ENCODE measurements at regions not wholly inside any gene's neighbourhood (a gene's known extent, or its start where the extent isn't known, plus 50 kb on each side); places are given as distances from the start of the nearest gene placed in this dataset.

DNA sequence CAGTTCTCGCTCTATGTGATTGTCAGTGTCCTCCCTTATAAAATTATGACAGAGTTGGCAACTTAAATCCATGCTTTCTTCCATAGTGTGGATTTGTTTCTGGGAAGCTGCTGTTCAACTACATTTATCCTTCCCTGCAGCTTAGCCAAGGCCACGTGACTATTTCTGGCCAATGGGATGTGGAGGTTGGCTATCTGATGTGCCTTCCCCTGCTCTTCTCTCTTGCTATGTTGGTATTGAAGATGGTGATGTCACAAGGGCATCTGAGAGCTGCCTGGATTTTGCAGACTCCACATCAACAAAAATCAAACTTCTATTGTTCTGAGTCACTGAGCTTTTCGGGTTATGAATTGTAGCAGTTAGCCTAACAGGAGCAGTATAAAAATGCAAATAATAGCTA, 164.9 kb upstream of the RHOBTB1 start:
- Mint-ChIP-seq H3K4me1 (ENCODE audit: low read depth) (no peaks in the 10 kb centered on the region), H3K36me3 (ENCODE audit: insufficient read depth in 2 of 2) (no peaks in the 10 kb centered on the region), H3K27me3 (ENCODE audit: low read depth) (peaks cover 9% of the 10 kb centered on the region), H3K27ac (no peak overlapping the region), H3K4me3 (no peak overlapping the region), H3K9me3 (no peaks in the 10 kb centered on the region)
- ATAC-seq (replicated peaks in 1 of 2) (no peak), DNase-seq (no peak)

DNA sequence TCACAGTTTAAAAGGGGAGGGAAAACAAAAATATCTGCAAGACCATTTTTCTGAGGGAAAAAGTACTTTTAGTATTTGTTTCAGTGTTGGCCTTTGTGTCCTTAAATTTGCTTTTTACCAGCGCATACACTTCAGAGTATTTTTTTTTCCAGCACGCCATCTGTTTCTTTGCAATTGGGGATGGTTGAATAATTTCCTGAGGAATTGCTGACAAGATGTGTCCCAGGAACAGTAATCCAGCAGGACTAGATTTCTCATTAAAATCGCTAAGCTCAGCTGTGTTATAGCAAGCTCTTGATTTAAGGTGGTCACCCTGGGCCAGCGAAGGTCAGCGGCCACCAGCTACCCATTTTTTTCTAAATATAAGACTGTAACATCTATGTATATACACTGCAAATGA, 156.9 kb upstream of the RHOBTB1 start:
- no peaks in the 10 kb centered on the region for H3K36me3 Mint-ChIP-seq (ENCODE audit: insufficient read depth in 2 of 2)
- peaks cover 13% of the 10 kb centered on the region for H3K27me3 Mint-ChIP-seq (ENCODE audit: low read depth)
- no peaks in the 10 kb centered on the region for H3K4me1 Mint-ChIP-seq (ENCODE audit: low read depth)
- no peak for DNase-seq
- no peak overlapping the region for H3K4me3 Mint-ChIP-seq
- H3K9me3 Mint-ChIP-seq: no peaks in the 10 kb centered on the region
- ATAC-seq (replicated peaks in 1 of 2): no peak
- no peak overlapping the region for H3K27ac Mint-ChIP-seq

DNA sequence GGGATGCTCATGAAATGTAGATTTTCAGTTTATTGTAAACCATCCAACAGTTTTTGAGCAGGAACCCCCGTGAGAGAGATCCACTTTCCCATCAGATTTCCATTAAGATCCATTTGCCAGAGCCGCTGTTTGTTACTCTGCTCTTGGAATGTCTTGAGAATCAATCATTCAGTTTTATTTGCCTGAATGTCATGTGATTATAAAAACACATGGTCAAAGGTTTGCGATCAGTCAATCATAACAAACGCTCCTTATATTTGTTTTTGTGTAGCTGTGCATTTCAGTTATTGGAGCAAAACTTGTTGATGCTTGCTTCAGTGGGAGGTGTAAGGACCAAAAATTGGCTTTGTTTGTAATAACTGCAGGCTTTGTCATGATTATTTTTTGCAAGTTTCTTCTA, 155.8 kb upstream of the RHOBTB1 start:
- Mint-ChIP-seq H3K4me1 (ENCODE audit: low read depth) (no peaks in the 10 kb centered on the region), H3K36me3 (ENCODE audit: insufficient read depth in 2 of 2) (no peaks in the 10 kb centered on the region), H3K27ac (no peak overlapping the region), H3K4me3 (no peak overlapping the region), H3K9me3 (no peaks in the 10 kb centered on the region), H3K27me3 (ENCODE audit: low read depth) (peaks cover 12% of the 10 kb centered on the region)
- ATAC-seq (replicated peaks in 1 of 2): no peak
- DNase-seq: no peak

DNA sequence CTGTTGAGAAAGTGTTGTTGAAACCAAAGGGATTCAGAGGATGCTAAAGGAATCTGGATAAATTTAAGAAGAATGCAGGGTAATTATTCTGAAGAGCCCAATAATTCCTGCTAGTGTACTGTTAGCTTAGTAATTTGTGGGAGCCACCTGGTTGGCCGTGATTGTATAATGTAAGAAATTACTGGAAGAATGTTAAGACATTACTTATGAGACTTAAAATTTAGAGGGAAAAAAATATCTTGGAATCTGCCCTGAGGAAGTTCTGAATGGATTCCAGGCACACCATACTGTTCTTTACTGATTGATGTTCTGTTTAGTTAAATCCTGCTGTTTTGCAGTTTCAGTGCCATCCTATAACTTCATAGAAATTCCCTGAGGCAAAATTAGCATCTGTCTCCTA, 155.0 kb upstream of the RHOBTB1 start:
- Mint-ChIP-seq H3K9me3 (no peaks in the 10 kb centered on the region), H3K4me3 (no peak overlapping the region), H3K36me3 (ENCODE audit: insufficient read depth in 2 of 2) (no peaks in the 10 kb centered on the region), H3K27me3 (ENCODE audit: low read depth) (peaks cover 12% of the 10 kb centered on the region), H3K27ac (no peak overlapping the region), H3K4me1 (ENCODE audit: low read depth) (no peaks in the 10 kb centered on the region)
- DNase-seq (no peak), ATAC-seq (replicated peaks in 1 of 2) (no peak)

GRCh38 chr10:61097026-61097425, 153.0 kb upstream of the RHOBTB1 start:
- Mint-ChIP-seq H3K9me3 (no peaks in the 10 kb centered on the region), H3K27ac (no peak overlapping the region), H3K36me3 (ENCODE audit: insufficient read depth in 2 of 2) (no peaks in the 10 kb centered on the region), H3K4me1 (ENCODE audit: low read depth) (no peaks in the 10 kb centered on the region), H3K4me3 (no peak overlapping the region), H3K27me3 (ENCODE audit: low read depth) (peaks cover 12% of the 10 kb centered on the region)
- ATAC-seq (replicated peaks in 1 of 2) (no peak), DNase-seq (no peak)

DNA sequence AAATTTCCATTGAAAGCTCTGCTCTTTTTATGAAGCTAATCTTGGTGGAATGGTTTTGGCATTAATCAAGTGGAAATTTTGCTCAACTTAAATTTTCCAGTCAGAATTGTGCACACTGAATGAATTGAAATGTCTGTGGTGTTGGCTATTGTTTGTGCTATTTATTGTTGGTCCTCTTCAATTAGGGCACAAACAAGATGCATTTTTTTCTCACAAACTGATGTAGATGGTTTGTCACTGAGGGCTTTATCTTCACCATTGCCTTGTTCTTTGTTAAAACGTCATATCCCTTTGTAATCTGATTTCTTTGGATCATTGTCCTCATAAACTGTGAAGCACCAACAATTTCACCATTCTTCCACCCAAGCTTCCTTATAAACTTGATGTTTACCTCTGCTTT, 152.1 kb upstream of the RHOBTB1 start:
- no peak for DNase-seq
- Mint-ChIP-seq H3K9me3 (no peaks in the 10 kb centered on the region), H3K4me3 (no peak overlapping the region), H3K27ac (no peak overlapping the region), H3K27me3 (ENCODE audit: low read depth) (peaks cover 6% of the 10 kb centered on the region), H3K36me3 (ENCODE audit: insufficient read depth in 2 of 2) (no peaks in the 10 kb centered on the region), H3K4me1 (ENCODE audit: low read depth) (no peaks in the 10 kb centered on the region)
- ATAC-seq (replicated peaks in 1 of 2): no peak

DNA sequence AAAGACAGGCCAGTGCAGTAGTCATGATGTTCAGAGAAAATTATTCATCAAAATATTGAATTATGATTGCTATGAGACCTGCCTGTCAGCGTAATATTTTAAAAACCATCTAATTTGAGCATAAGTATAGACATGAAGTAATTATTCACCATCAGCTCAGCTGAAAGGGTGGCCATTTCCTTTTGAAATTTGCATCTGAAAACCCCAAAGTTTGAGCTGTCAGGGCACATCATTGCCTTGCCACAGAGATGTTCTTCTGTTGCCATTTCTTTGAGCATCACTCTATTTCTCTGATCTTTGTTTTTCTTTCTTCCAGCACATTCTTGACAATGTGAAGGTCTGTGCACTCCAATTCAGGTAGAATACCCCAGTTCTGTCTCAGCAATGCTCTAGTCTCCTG, 147.5 kb upstream of the RHOBTB1 start:
- Mint-ChIP-seq H3K4me1 (ENCODE audit: low read depth) (no peaks in the 10 kb centered on the region), H3K27ac (no peak overlapping the region), H3K4me3 (no peak overlapping the region), H3K36me3 (ENCODE audit: insufficient read depth in 2 of 2) (no peaks in the 10 kb centered on the region), H3K27me3 (ENCODE audit: low read depth) (peaks cover 1% of the 10 kb centered on the region), H3K9me3 (no peaks in the 10 kb centered on the region)
- ATAC-seq (replicated peaks in 1 of 2): no peak
- no peak for DNase-seq

- ATAC-seq (replicated peaks in 1 of 2) (no peak), DNase-seq (no peak)
- Mint-ChIP-seq H3K27me3 (ENCODE audit: low read depth) (peaks cover 7% of the 10 kb centered on the region), H3K27ac (no peak overlapping the region), H3K9me3 (peaks cover 0 to 4% of the 10 kb centered on the region in 2 donors), H3K4me1 (ENCODE audit: low read depth) (no peaks in the 10 kb centered on the region), H3K4me3 (no peak overlapping the region), H3K36me3 (ENCODE audit: insufficient read depth in 2 of 2) (peaks cover 0 to 1% of the 10 kb centered on the region in 2 donors)
Observed at GRCh38 chr10:61089251-61089650, 145.3 kb upstream of the RHOBTB1 start.

- peaks cover 0 to 1% of the 10 kb centered on the region in 2 donors for H3K36me3 Mint-ChIP-seq (ENCODE audit: insufficient read depth in 2 of 2)
- H3K4me3 Mint-ChIP-seq: no peak overlapping the region
- H3K4me1 Mint-ChIP-seq (ENCODE audit: low read depth): no peaks in the 10 kb centered on the region
- DNase-seq (no peak), ATAC-seq (replicated peaks in 1 of 2) (no peak)
- H3K9me3 Mint-ChIP-seq: peaks cover 0 to 4% of the 10 kb centered on the region in 2 donors
- no peak overlapping the region for H3K27ac Mint-ChIP-seq
- peaks cover 7% of the 10 kb centered on the region for H3K27me3 Mint-ChIP-seq (ENCODE audit: low read depth)
Observed at GRCh38 chr10:61084493-61084892, 140.5 kb upstream of the RHOBTB1 start.

GRCh38 chr10:61081301-61081700, 137.3 kb upstream of the RHOBTB1 start:
- peaks cover 0 to 4% of the 10 kb centered on the region in 2 donors for H3K9me3 Mint-ChIP-seq

GRCh38 chr10:61078542-61079275, 134.7 kb upstream of the RHOBTB1 start:
- Mint-ChIP-seq H3K36me3 (ENCODE audit: insufficient read depth in 2 of 2) (no peaks in the 10 kb centered on the region), H3K27me3 (ENCODE audit: low read depth) (no peaks in the 10 kb centered on the region), H3K27ac (no peak overlapping the region), H3K4me3 (no peak overlapping the region), H3K9me3 (no peaks in the 10 kb centered on the region), H3K4me1 (ENCODE audit: low read depth) (no peaks in the 10 kb centered on the region)
- DNase-seq (no peak), ATAC-seq (replicated peaks in 1 of 2) (no peak)

More at GRCh38 chr10:61081301-61081700, 137.3 kb upstream of the RHOBTB1 start:
- Mint-ChIP-seq H3K27ac (no peak overlapping the region), H3K36me3 (ENCODE audit: insufficient read depth in 2 of 2) (peaks cover 0 to 1% of the 10 kb centered on the region in 2 donors), H3K4me1 (ENCODE audit: low read depth) (no peaks in the 10 kb centered on the region), H3K4me3 (no peak overlapping the region), H3K27me3 (ENCODE audit: low read depth) (peaks cover 4% of the 10 kb centered on the region)
- ATAC-seq (replicated peaks in 1 of 2) (no peak), DNase-seq (no peak)

GRCh38 chr10:61076572-61077114, 132.7 kb upstream of the RHOBTB1 start:
- no peak for ATAC-seq (replicated peaks in 1 of 2)
- Mint-ChIP-seq H3K27ac (no peak overlapping the region), H3K4me1 (ENCODE audit: low read depth) (no peaks in the 10 kb centered on the region), H3K4me3 (no peak overlapping the region), H3K36me3 (ENCODE audit: insufficient read depth in 2 of 2) (no peaks in the 10 kb centered on the region), H3K9me3 (no peaks in the 10 kb centered on the region), H3K27me3 (ENCODE audit: low read depth) (no peaks in the 10 kb centered on the region)
- DNase-seq: no peak

DNA sequence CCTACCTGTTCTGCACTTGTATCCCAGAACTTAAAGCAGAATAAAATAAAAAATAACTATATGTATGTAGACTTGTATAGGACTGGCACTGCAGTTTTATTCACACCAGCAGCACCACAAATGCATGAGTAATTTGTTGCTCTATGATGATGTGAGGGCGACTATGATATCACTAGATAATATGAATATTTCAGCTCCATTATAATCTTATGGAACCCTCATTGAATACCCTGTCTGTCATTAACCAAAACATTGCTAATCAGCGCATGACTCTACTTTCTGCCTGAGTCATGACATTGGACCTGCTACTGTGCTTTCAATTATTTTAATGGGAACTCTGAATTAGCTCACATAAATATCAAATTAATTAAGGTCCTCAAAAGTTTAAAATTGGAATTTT, 129.4 kb upstream of the RHOBTB1 start:
- Mint-ChIP-seq H3K4me3 (no peak overlapping the region), H3K27me3 (ENCODE audit: low read depth) (no peaks in the 10 kb centered on the region), H3K36me3 (ENCODE audit: insufficient read depth in 2 of 2) (no peaks in the 10 kb centered on the region), H3K27ac (no peak overlapping the region), H3K9me3 (no peaks in the 10 kb centered on the region), H3K4me1 (ENCODE audit: low read depth) (no peaks in the 10 kb centered on the region)
- ATAC-seq (replicated peaks in 1 of 2) (no peak), DNase-seq (no peak)

- no peaks in the 10 kb centered on the region for H3K36me3 Mint-ChIP-seq (ENCODE audit: insufficient read depth in 2 of 2)
- DNase-seq (no peak), ATAC-seq (replicated peaks in 1 of 2) (no peak)
- H3K4me3 Mint-ChIP-seq: no peak overlapping the region
- no peaks in the 10 kb centered on the region for H3K4me1 Mint-ChIP-seq (ENCODE audit: low read depth)
- H3K27me3 Mint-ChIP-seq (ENCODE audit: low read depth): peaks cover 12% of the 10 kb centered on the region
- no peak overlapping the region for H3K27ac Mint-ChIP-seq
- H3K9me3 Mint-ChIP-seq: no peaks in the 10 kb centered on the region
Observed at GRCh38 chr10:61071580-61071979, 127.6 kb upstream of the RHOBTB1 start.
